Panc1 (cell line): ENCODE measurements at regions not wholly inside any gene's neighbourhood (a gene's known extent, or its start where the extent isn't known, plus 50 kb on each side); places are given as distances from the start of the nearest gene placed in this dataset.

Source experiments
- CTCF ChIP-seq: fragments of 450-650 bp; IDR thresholded peaks from 2 replicates; pipeline ENCODE4 v1.5.1; 2017; ENCODE audit warnings: mild to moderate bottlenecking
- POLR2AphosphoS5 ChIP-seq: IDR thresholded peaks from 2 replicates; pipeline ENCODE4 v1.6.1; 2012; ENCODE audit warnings: mild to moderate bottlenecking, low read depth, low read length, moderate library complexity

GRCh38 chr6:50984135-50984534 lies 165.5 kb downstream of the TFAP2B start:
- TF ChIP-seq CTCF (no peak), POLR2AphosphoS5 (no peak)
